SK-N-MC (cell line): ENCODE measurements at regions not wholly inside any gene's neighbourhood (a gene's known extent, or its start where the extent isn't known, plus 50 kb on each side); places are given as distances from the start of the nearest gene placed in this dataset.

Experiments
- EZH2 ChIP-seq: fragments of 200-600 bp; sonication (generic); IDR thresholded peaks from one replicate; pipeline ENCODE4 v1.6.1; 2017; ENCODE audit warnings: antibody characterized with exemption
- FOXP2 ChIP-seq: optimal IDR thresholded peaks from 2 replicates; pipeline ENCODE3; 2011; ENCODE audit warnings: mild to moderate bottlenecking, moderate library complexity; ENCODE audit not compliant: insufficient read depth; ENCODE audit errors: extremely low read length, control extremely low read depth
- POLR2AphosphoS5 ChIP-seq: IDR thresholded peaks from 2 replicates; pipeline ENCODE4 v1.6.1; 2012; ENCODE audit warnings: mild to moderate bottlenecking, low read depth, low read length, borderline replicate concordance

DNA sequence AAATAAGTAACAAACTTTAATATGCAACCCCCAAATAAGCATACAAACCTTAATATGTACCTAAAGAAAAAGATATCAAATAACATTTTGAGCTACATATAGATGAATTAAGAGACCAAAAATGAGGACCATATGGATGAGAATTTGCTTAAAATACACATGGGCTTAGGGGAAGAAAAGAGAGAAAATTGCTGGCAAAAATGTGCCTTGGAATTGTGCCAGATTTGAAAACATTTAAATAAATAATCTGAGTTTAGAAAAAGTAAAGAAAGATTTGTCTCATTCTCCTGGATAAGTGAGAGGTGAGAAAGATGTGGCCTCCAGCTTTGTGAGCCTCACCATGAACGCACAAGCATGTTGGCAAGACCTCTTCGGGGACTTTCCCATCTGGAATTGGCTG, 372.6 kb downstream of the SOX11 start:
- TF ChIP-seq EZH2, result no peak
- TF ChIP-seq POLR2AphosphoS5, result no peak
- no peak for TF ChIP-seq FOXP2
